GM12878 (cell line): ENCODE measurements at regions not wholly inside any gene's neighbourhood (a gene's known extent, or its start where the extent isn't known, plus 50 kb on each side); places are given as distances from the start of the nearest gene placed in this dataset.

ENCODE experiments used
- ATAC-seq: fragments of 200-7000 bp; cut with Tn5 transposase; 3 replicates; pipeline ENCODE4 v1.9.1; 2020; ENCODE audit warnings: mild to moderate bottlenecking, moderate library complexity
- BruUV-seq: library from RNA; stranded (reverse); fragments of 400-500 nt; replicated peaks from 2 replicates; lab custom pipeline; 2021; lab: Mats Ljungman, UMichigan
- CTCF ChIA-PET: fragments of 300-600 bp; sonication (Branson Sonifier 250); formaldehyde crosslinking; extraction: SDS; loops from one replicate; lab custom pipeline; 2021; ENCODE audit warnings: inconsistent platforms; lab: Yijun Ruan, JAX
- POLR2A ChIA-PET: fragments of 350-600 bp; formaldehyde crosslinking; extraction: SDS; loops from one replicate; lab custom pipeline; 2021; ENCODE audit warnings: inconsistent platforms; lab: Charles Lee
- RAD21 ChIA-PET: fragments of 300-600 bp; sonication (Branson Sonifier 250); formaldehyde crosslinking; loops from one replicate; lab custom pipeline; 2023; ENCODE audit warnings: antibody characterized with exemption; ENCODE audit not compliant: unreplicated experiment; lab: Charles Lee
- SMC1A ChIA-PET: fragments of 300-600 bp; sonication (Branson Sonifier 250); formaldehyde crosslinking; loops from one replicate; lab custom pipeline; 2023; ENCODE audit not compliant: unreplicated experiment, uncharacterized antibody; lab: Charles Lee
- DNase-seq: peaks from one replicate; pipeline ENCODE4 v3.0.0-alpha.2; 2011; ENCODE audit warnings: low read depth, low spot score
- FAIRE-seq: peaks from 3 replicates; lab custom pipeline; 2011; peaks lifted over from hg19 to GRCh38; lab: Jason Lieb, UNC
- H2AFZ ChIP-seq: 2 replicates; pipeline ENCODE4 v1.6.0; 2011; ENCODE audit warnings: low read depth, low read length, control low read depth; ENCODE audit not compliant: control insufficient read depth
- H3K27ac ChIP-seq: 2 replicates; pipeline ENCODE4 v1.5.1; 2011; ENCODE audit warnings: control low read depth; ENCODE audit not compliant: control insufficient read depth, insufficient read depth
- H3K27me3 ChIP-seq, 2 experiments: replicated peaks in 1 of 2; 2 replicates each; pipeline versions ENCODE4 v1.6.0 to v1.6.1; 2011; ENCODE audit warnings: low read length in 1 of 2; ENCODE audit not compliant: control insufficient read depth in 2 of 2, insufficient read depth in 2 of 2
- H3K36me3 ChIP-seq, 2 experiments: 2 replicates each; pipeline ENCODE4 v1.5.1; 2011; ENCODE audit warnings: low read length in 1 of 2; ENCODE audit not compliant: control insufficient read depth in 2 of 2, insufficient read depth in 2 of 2
- H3K4me1 ChIP-seq: 2 replicates; pipeline ENCODE4 v1.6.1; 2011; ENCODE audit warnings: mild to moderate bottlenecking, low read length, moderate library complexity, mixed read lengths; ENCODE audit not compliant: control insufficient read depth, insufficient read depth
- H3K4me2 ChIP-seq: 2 replicates; pipeline ENCODE4 v1.6.0; 2011; ENCODE audit warnings: control low read depth; ENCODE audit not compliant: control insufficient read depth, insufficient read depth
- H3K4me3 ChIP-seq: fragments of 200-600 bp; sonication (generic); 2 replicates; pipeline ENCODE4 v1.5.1; 2016
- H3K79me2 ChIP-seq: 2 replicates; pipeline ENCODE4 v1.6.0; 2011; ENCODE audit warnings: low read length; ENCODE audit not compliant: control insufficient read depth, insufficient read depth
- H3K9ac ChIP-seq: 2 replicates; pipeline ENCODE4 v1.8.0; 2011; ENCODE audit warnings: low read length, control low read depth, mixed read lengths; ENCODE audit not compliant: control insufficient read depth, insufficient read depth
- H3K9me3 ChIP-seq: replicated peaks from 3 replicates; pipeline ENCODE4 v1.5.1; 2011; ENCODE audit warnings: mild to moderate bottlenecking, low read length; ENCODE audit not compliant: control insufficient read depth, insufficient read depth
- H4K20me1 ChIP-seq: 2 replicates; pipeline ENCODE4 v1.6.0; 2011; ENCODE audit not compliant: control insufficient read depth, insufficient read depth
- BRCA1 ChIP-seq: IDR thresholded peaks from 2 replicates; pipeline ENCODE4 v1.6.1; 2011; ENCODE audit warnings: low read depth, low read length, improper control_type of control experiment
- CHD2 ChIP-seq: IDR thresholded peaks from 2 replicates; pipeline ENCODE4 v1.6.1; 2011; ENCODE audit warnings: low read depth, low read length, improper control_type of control experiment, borderline replicate concordance
- DPF2 ChIP-seq: fragments of 450-650 bp; IDR thresholded peaks from 2 replicates; pipeline ENCODE4 v1.6.1; 2017; ENCODE audit warnings: mild to moderate bottlenecking
- HDAC2 ChIP-seq: fragments of 200-600 bp; sonication (generic); IDR thresholded peaks from 2 replicates; pipeline ENCODE4 v1.6.1; 2017
- MEF2A ChIP-seq: IDR thresholded peaks from 2 replicates; pipeline ENCODE4 v1.6.1; 2011; ENCODE audit warnings: low read depth, mild to moderate bottlenecking, low read length, moderate library complexity; ENCODE audit not compliant: insufficient read depth
- MTA3 ChIP-seq: IDR thresholded peaks from 2 replicates; pipeline ENCODE4 v1.6.1; 2012; ENCODE audit warnings: low read length, inconsistent platforms, borderline replicate concordance
- POLR2AphosphoS5 ChIP-seq: IDR thresholded peaks from 2 replicates; pipeline ENCODE4 v1.6.1; 2011; ENCODE audit warnings: mild to moderate bottlenecking, low read length, inconsistent platforms
- RBBP5 ChIP-seq: fragments of 200-600 bp; sonication (generic); conservative IDR thresholded peaks from 2 replicates; pipeline ENCODE4 v1.6.1; 2016
- STAT1 ChIP-seq: fragments of 450-650 bp; conservative IDR thresholded peaks from 2 replicates; pipeline ENCODE4 v1.6.1; 2014; ENCODE audit warnings: antibody characterized with exemption, mild to moderate bottlenecking
- STAT3 ChIP-seq: IDR thresholded peaks from 2 replicates; pipeline ENCODE4 v1.6.1; 2011; ENCODE audit warnings: low read depth, low read length, improper control_type of control experiment
- WGBS: methylation state at CpG from one replicate; pipeline ENCODE4 v1.1.6; 2016; ENCODE audit warnings: low lambda C conversion rate; ENCODE audit not compliant: insufficient replicate concordance, insufficient coverage; ENCODE audit errors: missing lambda C conversion rate; 5-methylcytosine and 5-hydroxymethylcytosine counted together
- in situ Hi-C: fragments of 300-500 bp; cut with MboI; formaldehyde crosslinking; loops from 9 replicates; pipeline ENCODE4 v1.14.3; 2018; ENCODE audit warnings: mixed read lengths
- intact Hi-C: fragments of 100-400 bp; cut with micrococcal nuclease; formaldehyde crosslinking; loops from one replicate; pipeline ENCODE4 v1.14.2; 2022; ENCODE audit not compliant: unreplicated experiment
- TF ChIP-seq, protein P1 (sequence below): fragments of 450-650 bp; IDR thresholded peaks from 2 replicates; pipeline ENCODE4 v1.6.1; 2018; ENCODE audit warnings: mild to moderate bottlenecking, low read depth, moderate library complexity; ENCODE audit not compliant: partially characterized antibody

DNA sequence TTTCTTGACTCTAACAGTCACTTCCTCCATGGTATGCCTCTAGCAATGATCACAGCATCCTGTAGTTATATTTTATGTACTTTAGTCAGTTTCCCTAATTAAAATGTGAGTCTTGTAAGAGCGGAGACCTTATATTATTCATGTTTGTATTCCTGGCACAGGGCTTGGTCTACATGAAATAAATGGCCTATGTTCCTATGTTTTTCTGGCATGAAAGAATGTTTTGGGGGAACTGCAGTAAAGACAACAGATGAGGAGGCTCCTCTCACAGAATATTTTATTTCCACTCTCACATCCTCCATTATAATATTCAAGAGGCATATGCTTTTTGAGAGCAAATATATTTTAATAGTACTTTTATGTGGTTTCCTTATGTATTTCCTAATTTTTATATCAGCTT, 429.8 kb upstream of the PDE3A start (continued):
- TF ChIP-seq DPF2 (no peak), CHD2 (no peak), MTA3 (no peak), STAT3 (no peak), STAT1 (no peak), POLR2AphosphoS5 (no peak), HDAC2 (no peak), RBBP5 (no peak)
- TF ChIP-seq, all 136 proteins: peak for 0

DNA sequence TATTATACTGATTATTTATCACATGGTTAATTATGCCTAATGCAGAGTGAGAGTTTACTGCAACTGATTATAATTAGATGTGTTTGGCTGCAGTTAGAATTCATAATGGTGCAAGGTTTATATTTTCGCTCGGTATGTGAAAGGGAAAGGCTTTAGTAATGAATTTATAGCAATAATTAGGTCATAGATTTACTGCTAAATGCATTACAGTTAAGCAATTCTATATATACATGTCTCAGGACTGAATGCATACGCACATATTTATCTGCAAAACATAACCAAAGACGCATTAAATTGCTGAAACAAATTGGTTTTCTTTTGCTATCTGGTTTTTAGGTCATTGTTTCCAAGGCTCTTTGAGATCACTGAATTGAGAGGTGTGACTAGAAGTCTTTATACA, 428.1 kb upstream of the PDE3A start:
- H3K4me2 ChIP-seq, result no peak overlapping the region
- 2% methylated on average over 4 of the region's 4 CpGs for WGBS
- no TSS peak for BruUV-seq
- FAIRE-seq (no peak), ATAC-seq (no peak), DNase-seq (no peak)
- no peak overlapping the region for H3K9ac ChIP-seq
- H3K27ac ChIP-seq, result no peak overlapping the region
- H3K79me2 ChIP-seq, result no peaks in the 10 kb centered on the region
- H3K36me3 ChIP-seq, result no peaks in the 10 kb centered on the region
- H3K9me3 ChIP-seq, result no peaks in the 10 kb centered on the region; the same call in 2 of the 3 replicates
- POLR2A ChIA-PET, result no interaction called here
- SMC1A ChIA-PET, result interaction anchor here (1.0 kb wide), 1 partner anchor 8 kb away, joined by 4 read pairs; no protein-coding TSS in a partner anchor
- H3K4me3 ChIP-seq, result no peak overlapping the region
- CTCF ChIA-PET, result interaction anchor here (1.3 kb wide), 1 partner anchor 22 kb away, joined by 3 read pairs; no protein-coding TSS in a partner anchor
- no peak for TF ChIP-seq MEF2A
- TF ChIP-seq BRCA1, result no peak
- TF ChIP-seq, protein P1, sequence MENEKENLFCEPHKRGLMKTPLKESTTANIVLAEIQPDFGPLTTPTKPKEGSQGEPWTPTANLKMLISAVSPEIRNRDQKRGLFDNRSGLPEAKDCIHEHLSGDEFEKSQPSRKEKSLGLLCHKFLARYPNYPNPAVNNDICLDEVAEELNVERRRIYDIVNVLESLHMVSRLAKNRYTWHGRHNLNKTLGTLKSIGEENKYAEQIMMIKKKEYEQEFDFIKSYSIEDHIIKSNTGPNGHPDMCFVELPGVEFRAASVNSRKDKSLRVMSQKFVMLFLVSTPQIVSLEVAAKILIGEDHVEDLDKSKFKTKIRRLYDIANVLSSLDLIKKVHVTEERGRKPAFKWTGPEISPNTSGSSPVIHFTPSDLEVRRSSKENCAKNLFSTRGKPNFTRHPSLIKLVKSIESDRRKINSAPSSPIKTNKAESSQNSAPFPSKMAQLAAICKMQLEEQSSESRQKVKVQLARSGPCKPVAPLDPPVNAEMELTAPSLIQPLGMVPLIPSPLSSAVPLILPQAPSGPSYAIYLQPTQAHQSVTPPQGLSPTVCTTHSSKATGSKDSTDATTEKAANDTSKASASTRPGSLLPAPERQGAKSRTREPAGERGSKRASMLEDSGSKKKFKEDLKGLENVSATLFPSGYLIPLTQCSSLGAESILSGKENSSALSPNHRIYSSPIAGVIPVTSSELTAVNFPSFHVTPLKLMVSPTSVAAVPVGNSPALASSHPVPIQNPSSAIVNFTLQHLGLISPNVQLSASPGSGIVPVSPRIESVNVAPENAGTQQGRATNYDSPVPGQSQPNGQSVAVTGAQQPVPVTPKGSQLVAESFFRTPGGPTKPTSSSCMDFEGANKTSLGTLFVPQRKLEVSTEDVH, result no peak
- RAD21 ChIA-PET, result interaction anchor here (1.0 kb wide), 1 partner anchor 15 kb away, joined by 3 read pairs; no protein-coding TSS in a partner anchor
- no peaks in the 10 kb centered on the region for H3K27me3 ChIP-seq
- no peaks in the 10 kb centered on the region for H3K4me1 ChIP-seq
- in situ Hi-C loops, result no loop called here
- no peaks in the 10 kb centered on the region for H4K20me1 ChIP-seq
- intact Hi-C loops, result no loop called here
- no peak overlapping the region for H2AFZ ChIP-seq
